ENCODE measurements at regions not wholly inside any gene's neighbourhood (a gene's known extent, or its start where the extent isn't known, plus 50 kb on each side); places are given as distances from the start of the nearest gene placed in this dataset.
A peak's percentile ranks its signal among the peaks of the same experiment; 100 is the strongest.

GRCh38 chr15:95108673-95109072 is 877.3 kb downstream of the MCTP2 start:
- H3K4me3 ChIP-seq (ENCODE audit: low read length), result no peak overlapping the region
- TF ChIP-seq CTCF (conservative IDR thresholded peaks at IDR 0.05; ENCODE audit: low read length), result no peak
- DNase-seq (ENCODE audit: low read depth), result no peak

GRCh38 chr15:95111969-95112368 is 880.6 kb downstream of the MCTP2 start:
- TF ChIP-seq CTCF (conservative IDR thresholded peaks at IDR 0.05; ENCODE audit: low read length), result no peak
- no peak for DNase-seq (ENCODE audit: low read depth)

GRCh38 chr15:95113041-95113440 is 881.7 kb downstream of the MCTP2 start:
- DNase-seq (ENCODE audit: low read depth), result peak; percentile 12
- H3K4me3 ChIP-seq (ENCODE audit: low read length), result no peak overlapping the region
- TF ChIP-seq CTCF (conservative IDR thresholded peaks at IDR 0.05; ENCODE audit: low read length), result no peak

More at GRCh38 chr15:95111969-95112368, 880.6 kb downstream of the MCTP2 start:
- H3K4me3 ChIP-seq (ENCODE audit: low read length), result no peak overlapping the region

- peak; percentile 23 for DNase-seq (ENCODE audit: low read depth)
- no peak for TF ChIP-seq CTCF (conservative IDR thresholded peaks at IDR 0.05; ENCODE audit: low read length)
- no peak overlapping the region for H3K4me3 ChIP-seq (ENCODE audit: low read length)
Observed at GRCh38 chr15:95119041-95119610, 887.8 kb downstream of the MCTP2 start.

- TF ChIP-seq CTCF (conservative IDR thresholded peaks at IDR 0.05; ENCODE audit: low read length), result no peak
- no peak for DNase-seq (ENCODE audit: low read depth)
- no peak overlapping the region for H3K4me3 ChIP-seq (ENCODE audit: low read length)
Observed at GRCh38 chr15:95120595-95120994, 889.2 kb downstream of the MCTP2 start.

GRCh38 chr15:95121191-95121590 is 889.8 kb downstream of the MCTP2 start:
- DNase-seq (ENCODE audit: low read depth), result no peak
- no peak overlapping the region for H3K4me3 ChIP-seq (ENCODE audit: low read length)
- no peak for TF ChIP-seq CTCF (conservative IDR thresholded peaks at IDR 0.05; ENCODE audit: low read length)

- H3K4me3 ChIP-seq (ENCODE audit: low read length), result no peak overlapping the region
- TF ChIP-seq CTCF (conservative IDR thresholded peaks at IDR 0.05; ENCODE audit: low read length), result no peak
- DNase-seq (ENCODE audit: low read depth), result no peak
Observed at GRCh38 chr15:95125803-95126202, 894.4 kb downstream of the MCTP2 start.

Data from AG10803 (cell line).